ENCODE measurements at regions not wholly inside any gene's neighbourhood (a gene's known extent, or its start where the extent isn't known, plus 50 kb on each side); places are given as distances from the start of the nearest gene placed in this dataset.
A peak's percentile ranks its signal among the peaks of the same experiment; 100 is the strongest.

DNA sequence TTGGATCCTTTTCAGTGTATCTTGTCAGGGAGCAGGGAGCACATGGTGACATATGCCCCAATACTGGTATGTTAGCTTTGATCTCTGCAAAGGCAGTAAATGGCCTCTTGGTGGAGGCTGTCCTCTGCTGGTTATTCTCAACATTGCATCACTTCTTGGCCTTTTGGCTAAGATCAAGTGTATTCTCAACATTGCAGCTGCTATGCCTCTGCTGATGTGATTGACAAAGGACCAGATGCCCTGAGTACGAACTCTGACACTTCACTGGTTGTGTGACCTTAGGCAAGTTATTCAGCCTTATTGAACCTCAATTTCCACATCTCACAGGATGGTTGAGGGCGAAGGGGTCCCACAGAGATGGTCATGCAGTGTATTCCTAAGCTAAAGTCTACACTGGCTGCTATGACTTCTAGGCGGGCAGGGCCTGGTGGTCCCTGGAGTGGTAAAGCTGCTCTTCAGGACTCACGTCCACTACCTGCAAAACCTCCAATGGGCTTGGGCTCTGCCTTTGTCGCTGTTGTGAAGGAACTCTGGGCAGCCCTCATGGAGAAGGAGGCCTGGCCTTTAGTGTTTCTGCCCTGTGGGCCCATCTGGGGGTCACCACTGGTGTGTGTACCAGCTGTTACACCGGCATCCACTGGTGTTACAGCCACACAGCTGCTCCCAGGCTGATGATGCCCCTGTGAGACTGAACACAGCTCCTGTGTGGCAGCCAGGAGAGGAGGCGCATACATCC lies 64.8 kb downstream of the DNTTIP2 start:
- peak; percentile 65 for DNase-seq (ENCODE audit: low spot score)
- H3K4me1 Mint-ChIP-seq: peaks cover 57% of the 10 kb centered on the region
- 0 out of 2 replicates have a peak, but pooled peaks cover 4% of the 10 kb centered on the region for H3K9me3 Mint-ChIP-seq
- peak; percentile 75 for ATAC-seq
- ChIA-PET POLR2A (interaction anchor here (0.7 to 1.6 kb wide), 3 partner anchors 30 to 367 kb away, joined by 4 to 6 read pairs (median 5); partner anchors contain the start of gene FNBP1L), CTCF (interaction anchor here (0.6 to 8.4 kb wide), 53 partner anchors 11 to 510 kb away, joined by 3 to 240 read pairs (median 5); partner anchors contain the start of genes BCAR3 and DNTTIP2)
- no peak overlapping the region for H3K4me3 Mint-ChIP-seq
- TF ChIP-seq ELF4 (CRISPR knock-in tag; IDR thresholded peaks at IDR 0.05; ENCODE audit: low read depth) (no peak), GABPB1 (CRISPR knock-in tag; IDR thresholded peaks at IDR 0.05) (peak; percentile 83), JUN (CRISPR knock-in tag; IDR thresholded peaks at IDR 0.05) (no peak), TEAD1 (CRISPR knock-in tag; IDR thresholded peaks at IDR 0.05) (0 out of 2 replicates have a peak, but pooled peaks have one; percentile 37), CTCF (IDR thresholded peaks at IDR 0.05) (peak; percentile 65)
- no peaks in the 10 kb centered on the region for H3K27me3 Mint-ChIP-seq (ENCODE audit: low read depth)
- H3K27ac Mint-ChIP-seq: no peak overlapping the region
- no peaks in the 10 kb centered on the region for H3K36me3 Mint-ChIP-seq

- H3K4me3 Mint-ChIP-seq: no peak overlapping the region
- H3K27me3 Mint-ChIP-seq (ENCODE audit: low read depth): no peaks in the 10 kb centered on the region
- peaks cover 49% of the 10 kb centered on the region for H3K4me1 Mint-ChIP-seq
- TF ChIP-seq FOXK1 (CRISPR knock-in tag; IDR thresholded peaks at IDR 0.05): no peak
- no peak for TF ChIP-seq MYBL2 (CRISPR knock-in tag; IDR thresholded peaks at IDR 0.05)
- no peak for TF ChIP-seq NR3C1 (CRISPR knock-in tag; conservative IDR thresholded peaks at IDR 0.05; ENCODE audit: low read depth)
- TF ChIP-seq SMAD3 (CRISPR knock-in tag; IDR thresholded peaks at IDR 0.05; ENCODE audit: borderline replicate concordance): no peak
- no peak for TF ChIP-seq USF1 (CRISPR knock-in tag; IDR thresholded peaks at IDR 0.05)
- TF ChIP-seq ZNF219 (CRISPR knock-in tag; IDR thresholded peaks at IDR 0.05; ENCODE audit: borderline replicate concordance): no peak
- TF ChIP-seq TEAD4 (CRISPR knock-in tag; IDR thresholded peaks at IDR 0.05): no peak
- TF ChIP-seq ESRRA (CRISPR knock-in tag; IDR thresholded peaks at IDR 0.05; ENCODE audit: borderline replicate concordance): no peak
- TF ChIP-seq NFATC4 (CRISPR knock-in tag; IDR thresholded peaks at IDR 0.05): no peak
- TF ChIP-seq HMGA2 (CRISPR knock-in tag; IDR thresholded peaks at IDR 0.05): no peak
- no peak for TF ChIP-seq OVOL2 (CRISPR knock-in tag; IDR thresholded peaks at IDR 0.05; ENCODE audit: borderline replicate concordance)
- no peak for TF ChIP-seq ZNF138 (CRISPR knock-in tag; conservative IDR thresholded peaks at IDR 0.05)
- no peak for TF ChIP-seq PRRX2 (CRISPR knock-in tag; IDR thresholded peaks at IDR 0.05)
- peaks cover 10% of the 10 kb centered on the region for H3K36me3 Mint-ChIP-seq
- DNase-seq (ENCODE audit: low spot score) (no peak), ATAC-seq (no peak)
- POLR2A ChIA-PET: interaction anchor here (1.6 kb wide), 1 partner anchor 31 kb away, joined by 6 read pairs; no protein-coding TSS in a partner anchor
- peaks cover 14% of the 10 kb centered on the region for H3K9me3 Mint-ChIP-seq
- CTCF ChIA-PET: interaction anchor here (0.9 to 8.4 kb wide), 21 partner anchors 10 to 237 kb away, joined by 3 to 240 read pairs (median 8); partner anchors contain the start of genes BCAR3 and DNTTIP2
- H3K27ac Mint-ChIP-seq: no peak overlapping the region
These were observed 65.9 kb downstream of the DNTTIP2 start for GRCh38 chr1:93813076-93813475.

GRCh38 chr1:93811326-93812065 lies 67.5 kb downstream of the DNTTIP2 start:
- Mint-ChIP-seq H3K4me3 (no peak overlapping the region), H3K27ac (no peak overlapping the region), H3K4me1 (peaks cover 42% of the 10 kb centered on the region), H3K36me3 (peaks cover 20% of the 10 kb centered on the region), H3K9me3 (peaks cover 25% of the 10 kb centered on the region), H3K27me3 (ENCODE audit: low read depth) (no peaks in the 10 kb centered on the region)
- ChIA-PET CTCF (interaction anchor here (1.2 to 8.4 kb wide), 7 partner anchors 9 to 183 kb away, joined by 3 to 240 read pairs (median 26); partner anchors contain the start of gene BCAR3), POLR2A (no interaction called here)
- DNase-seq (ENCODE audit: low spot score) (no peak), ATAC-seq (no peak)
- TF ChIP-seq, protein P1, sequence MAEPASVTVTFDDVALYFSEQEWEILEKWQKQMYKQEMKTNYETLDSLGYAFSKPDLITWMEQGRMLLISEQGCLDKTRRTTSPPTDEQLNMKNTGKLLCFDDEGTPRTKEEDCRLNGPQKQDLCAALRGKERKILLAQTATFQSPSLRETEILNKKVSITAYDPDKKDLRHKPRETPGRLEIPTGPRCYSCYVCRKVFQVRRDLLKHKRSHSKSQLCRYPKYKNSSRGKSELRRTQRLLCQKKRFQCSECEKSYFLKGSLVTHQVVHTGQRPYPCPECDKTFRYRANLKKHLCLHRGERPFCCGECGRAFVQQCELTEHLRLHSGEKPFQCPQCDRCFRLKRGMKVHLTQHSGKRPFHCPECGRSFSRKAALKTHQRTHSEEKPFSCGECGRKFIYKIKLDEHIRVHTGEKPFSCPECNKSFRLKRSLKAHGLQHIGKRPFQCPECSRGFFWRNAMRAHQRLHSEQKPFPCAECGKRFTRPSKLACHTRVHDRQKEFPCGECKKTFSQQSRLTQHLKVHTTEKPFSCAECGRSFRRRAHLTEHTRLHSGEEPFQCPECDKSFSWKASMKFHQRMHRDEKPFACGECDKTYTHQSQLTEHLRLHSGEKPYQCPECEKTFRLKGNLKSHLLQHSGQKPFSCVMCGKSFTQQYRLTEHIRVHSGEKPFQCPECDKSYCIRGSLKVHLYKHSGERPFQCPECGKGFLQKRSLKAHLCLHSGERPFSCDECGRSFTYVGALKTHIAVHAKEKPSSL (CRISPR knock-in tag; conservative IDR thresholded peaks at IDR 0.05): no peak
- TF ChIP-seq ZBTB21 (CRISPR knock-in tag; IDR thresholded peaks at IDR 0.05; ENCODE audit: borderline replicate concordance): no peak
- TF ChIP-seq ZNF532 (CRISPR knock-in tag; IDR thresholded peaks at IDR 0.05; ENCODE audit: borderline replicate concordance): no peak
- TF ChIP-seq KAT7 (CRISPR knock-in tag; IDR thresholded peaks at IDR 0.05; ENCODE audit: borderline replicate concordance): no peak
- TF ChIP-seq NFE2L1 (CRISPR knock-in tag; IDR thresholded peaks at IDR 0.05): no peak
- no peak for TF ChIP-seq FOXK1 (CRISPR knock-in tag; IDR thresholded peaks at IDR 0.05)

Measured in WTC11 (cell line).